GM12878 (cell line): ENCODE measurements at regions not wholly inside any gene's neighbourhood (a gene's known extent, or its start where the extent isn't known, plus 50 kb on each side); places are given as distances from the start of the nearest gene placed in this dataset.

ENCODE experiments used
- ATAC-seq: fragments of 200-7000 bp; cut with Tn5 transposase; 3 replicates; pipeline ENCODE4 v1.9.1; 2020; ENCODE audit warnings: mild to moderate bottlenecking, moderate library complexity
- BruUV-seq: library from RNA; stranded (reverse); fragments of 400-500 nt; replicated peaks from 2 replicates; lab custom pipeline; 2021; lab: Mats Ljungman, UMichigan
- CTCF ChIA-PET: fragments of 300-600 bp; sonication (Branson Sonifier 250); formaldehyde crosslinking; extraction: SDS; loops from one replicate; lab custom pipeline; 2021; ENCODE audit warnings: inconsistent platforms; lab: Yijun Ruan, JAX
- POLR2A ChIA-PET: fragments of 350-600 bp; formaldehyde crosslinking; extraction: SDS; loops from one replicate; lab custom pipeline; 2021; ENCODE audit warnings: inconsistent platforms; lab: Charles Lee
- RAD21 ChIA-PET: fragments of 300-600 bp; sonication (Branson Sonifier 250); formaldehyde crosslinking; loops from one replicate; lab custom pipeline; 2023; ENCODE audit warnings: antibody characterized with exemption; ENCODE audit not compliant: unreplicated experiment; lab: Charles Lee
- SMC1A ChIA-PET: fragments of 300-600 bp; sonication (Branson Sonifier 250); formaldehyde crosslinking; loops from one replicate; lab custom pipeline; 2023; ENCODE audit not compliant: unreplicated experiment, uncharacterized antibody; lab: Charles Lee
- DNase-seq: peaks from one replicate; pipeline ENCODE4 v3.0.0-alpha.2; 2011; ENCODE audit warnings: low read depth, low spot score
- FAIRE-seq: peaks from 3 replicates; lab custom pipeline; 2011; peaks lifted over from hg19 to GRCh38; lab: Jason Lieb, UNC
- H2AFZ ChIP-seq: 2 replicates; pipeline ENCODE4 v1.6.0; 2011; ENCODE audit warnings: low read depth, low read length, control low read depth; ENCODE audit not compliant: control insufficient read depth
- H3K27ac ChIP-seq: 2 replicates; pipeline ENCODE4 v1.5.1; 2011; ENCODE audit warnings: control low read depth; ENCODE audit not compliant: control insufficient read depth, insufficient read depth
- H3K27me3 ChIP-seq, 2 experiments: replicated peaks in 1 of 2; 2 replicates each; pipeline versions ENCODE4 v1.6.0 to v1.6.1; 2011; ENCODE audit warnings: low read length in 1 of 2; ENCODE audit not compliant: control insufficient read depth in 2 of 2, insufficient read depth in 2 of 2
- H3K36me3 ChIP-seq, 2 experiments: 2 replicates each; pipeline ENCODE4 v1.5.1; 2011; ENCODE audit warnings: low read length in 1 of 2; ENCODE audit not compliant: control insufficient read depth in 2 of 2, insufficient read depth in 2 of 2
- H3K4me1 ChIP-seq: 2 replicates; pipeline ENCODE4 v1.6.1; 2011; ENCODE audit warnings: mild to moderate bottlenecking, low read length, moderate library complexity, mixed read lengths; ENCODE audit not compliant: control insufficient read depth, insufficient read depth
- H3K4me2 ChIP-seq: 2 replicates; pipeline ENCODE4 v1.6.0; 2011; ENCODE audit warnings: control low read depth; ENCODE audit not compliant: control insufficient read depth, insufficient read depth
- H3K4me3 ChIP-seq: fragments of 200-600 bp; sonication (generic); 2 replicates; pipeline ENCODE4 v1.5.1; 2016
- H3K79me2 ChIP-seq: 2 replicates; pipeline ENCODE4 v1.6.0; 2011; ENCODE audit warnings: low read length; ENCODE audit not compliant: control insufficient read depth, insufficient read depth
- H3K9ac ChIP-seq: 2 replicates; pipeline ENCODE4 v1.8.0; 2011; ENCODE audit warnings: low read length, control low read depth, mixed read lengths; ENCODE audit not compliant: control insufficient read depth, insufficient read depth
- H3K9me3 ChIP-seq: replicated peaks from 3 replicates; pipeline ENCODE4 v1.5.1; 2011; ENCODE audit warnings: mild to moderate bottlenecking, low read length; ENCODE audit not compliant: control insufficient read depth, insufficient read depth
- H4K20me1 ChIP-seq: 2 replicates; pipeline ENCODE4 v1.6.0; 2011; ENCODE audit not compliant: control insufficient read depth, insufficient read depth
- ASH2L ChIP-seq: fragments of 300-600, 200-600 bp; sonication (generic); IDR thresholded peaks from 2 replicates; pipeline ENCODE4 v1.6.1; 2017; ENCODE audit warnings: low read depth, mild to moderate bottlenecking, borderline replicate concordance
- BCLAF1 ChIP-seq: fragments of 450-650 bp; IDR thresholded peaks from 2 replicates; pipeline ENCODE4 v1.6.1; 2017; ENCODE audit warnings: antibody characterized with exemption, mild to moderate bottlenecking, moderate library complexity
- HSF1 ChIP-seq: fragments of 150-350 bp; IDR thresholded peaks from 2 replicates; pipeline ENCODE4 v1.6.1; 2014; ENCODE audit warnings: mild to moderate bottlenecking, low read depth, low read length
- MYC ChIP-seq: IDR thresholded peaks from 2 replicates; pipeline ENCODE4 v1.6.1; 2011; ENCODE audit warnings: mild to moderate bottlenecking, low read length, moderate library complexity, inconsistent platforms; ENCODE audit not compliant: insufficient read depth, insufficient replicate concordance, insufficient read length, severe bottlenecking
- RELA ChIP-seq: fragments of 450-650 bp; IDR thresholded peaks from 2 replicates; pipeline ENCODE4 v1.8.0; 2014; ENCODE audit warnings: borderline replicate concordance; ENCODE audit not compliant: partially characterized antibody
- REST ChIP-seq: IDR thresholded peaks from 2 replicates; pipeline ENCODE4 v1.6.1; 2012; ENCODE audit warnings: mild to moderate bottlenecking, low read depth, low read length
- SMARCA5 ChIP-seq: fragments of 450-650 bp; IDR thresholded peaks from 2 replicates; pipeline ENCODE4 v1.6.1; 2017; ENCODE audit warnings: mild to moderate bottlenecking
- STAT1 ChIP-seq: fragments of 450-650 bp; conservative IDR thresholded peaks from 2 replicates; pipeline ENCODE4 v1.6.1; 2014; ENCODE audit warnings: antibody characterized with exemption, mild to moderate bottlenecking
- SUZ12 ChIP-seq: fragments of 200-600 bp; sonication (generic); IDR thresholded peaks from one replicate; pipeline ENCODE4 v1.6.1; 2018; ENCODE audit warnings: antibody characterized with exemption, mild to moderate bottlenecking; ENCODE audit not compliant: unreplicated experiment
- ZNF384 ChIP-seq: IDR thresholded peaks from 2 replicates; pipeline ENCODE4 v1.6.1; 2012; ENCODE audit warnings: low read depth, mild to moderate bottlenecking, low read length, improper control_type of control experiment, borderline replicate concordance
- WGBS: methylation state at CpG from one replicate; pipeline ENCODE4 v1.1.6; 2016; ENCODE audit warnings: low lambda C conversion rate; ENCODE audit not compliant: insufficient replicate concordance, insufficient coverage; ENCODE audit errors: missing lambda C conversion rate; 5-methylcytosine and 5-hydroxymethylcytosine counted together
- in situ Hi-C: fragments of 300-500 bp; cut with MboI; formaldehyde crosslinking; loops from 9 replicates; pipeline ENCODE4 v1.14.3; 2018; ENCODE audit warnings: mixed read lengths
- intact Hi-C: fragments of 100-400 bp; cut with micrococcal nuclease; formaldehyde crosslinking; loops from one replicate; pipeline ENCODE4 v1.14.2; 2022; ENCODE audit not compliant: unreplicated experiment

- no peak for FAIRE-seq
- SMC1A ChIA-PET = interaction anchor here (0.9 kb wide), 1 partner anchor 1167 kb away, joined by 3 read pairs; no protein-coding TSS in a partner anchor
- H3K9ac ChIP-seq = no peak overlapping the region
- BruUV-seq = no TSS peak
- H2AFZ ChIP-seq = no peak overlapping the region
- no peaks in the 10 kb centered on the region for H3K36me3 ChIP-seq
- intact Hi-C loops = no loop called here
- H3K27ac ChIP-seq = no peak overlapping the region
- no peaks in the 10 kb centered on the region for H3K79me2 ChIP-seq
- H4K20me1 ChIP-seq = no peaks in the 10 kb centered on the region
- H3K4me1 ChIP-seq = no peaks in the 10 kb centered on the region
- TF ChIP-seq HSF1 (no peak), SUZ12 (no peak), ZNF384 (no peak), ASH2L (no peak), STAT1 (no peak), BCLAF1 (no peak), MYC (no peak), SMARCA5 (no peak), REST (no peak), RELA (no peak)
- H3K4me3 ChIP-seq = no peak overlapping the region
- RAD21 ChIA-PET = no interaction called here
- in situ Hi-C loops = no loop called here
- 34% methylated on average over 5 of the region's 5 CpGs for WGBS
- no peak for ATAC-seq
- H3K4me2 ChIP-seq = no peak overlapping the region
- POLR2A ChIA-PET = no interaction called here
- H3K27me3 ChIP-seq = no peaks in the 10 kb centered on the region; a peak in 1 of 4 replicates
- no peak for DNase-seq
- CTCF ChIA-PET = no interaction called here
- H3K9me3 ChIP-seq = no peaks in the 10 kb centered on the region
Observed at GRCh38 chr14:76666746-76667145, 94.5 kb upstream of the VASH1 start.
